Kidney epithelial cell (primary cell): ENCODE measurements at regions not wholly inside any gene's neighbourhood (a gene's known extent, or its start where the extent isn't known, plus 50 kb on each side); places are given as distances from the start of the nearest gene placed in this dataset.

Source experiments
- DNase-seq: peaks from one replicate; pipeline ENCODE4 v3.0.0-alpha.2; 2010; ENCODE audit warnings: low read depth
- H3K27me3 ChIP-seq: 2 replicates; pipeline ENCODE4 v1.6.0; 2011; ENCODE audit warnings: low read length; ENCODE audit not compliant: control insufficient read depth, insufficient read depth
- H3K36me3 ChIP-seq: 2 replicates; pipeline ENCODE4 v1.5.1; 2011; ENCODE audit warnings: low read length; ENCODE audit not compliant: control insufficient read depth, insufficient read depth
- H3K4me3 ChIP-seq: 2 replicates; pipeline ENCODE4 v1.5.1; 2011; ENCODE audit warnings: low read depth, mild to moderate bottlenecking, control low read depth, low read length
- TF ChIP-seq, protein P1 (sequence below): IDR thresholded peaks from 2 replicates; pipeline ENCODE4 v1.5.1; 2011; ENCODE audit warnings: mild to moderate bottlenecking, moderate library complexity, low read length, control low read depth, inconsistent platforms; ENCODE audit not compliant: insufficient read depth, poor library complexity, severe bottlenecking

DNA sequence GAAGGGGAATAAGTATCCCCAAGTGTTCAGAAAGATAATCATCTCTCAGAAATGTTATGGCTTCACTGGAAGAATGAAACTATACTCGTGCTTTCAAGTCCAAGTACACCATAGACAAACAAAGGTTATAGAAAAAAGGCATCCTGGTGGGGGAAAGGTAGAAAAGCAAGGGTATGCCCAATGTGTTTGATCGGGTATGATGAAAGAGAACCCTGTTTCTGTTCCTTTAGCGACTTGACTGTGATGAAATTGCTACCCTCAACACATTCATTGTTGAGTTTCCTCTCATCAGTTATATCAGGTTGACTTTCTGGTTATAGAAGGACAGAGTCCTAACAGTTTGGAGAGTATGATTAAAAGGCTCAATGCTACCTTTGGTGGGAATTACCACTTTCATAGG, 464.3 kb downstream of the GRXCR1 start:
- TF ChIP-seq, protein P1, sequence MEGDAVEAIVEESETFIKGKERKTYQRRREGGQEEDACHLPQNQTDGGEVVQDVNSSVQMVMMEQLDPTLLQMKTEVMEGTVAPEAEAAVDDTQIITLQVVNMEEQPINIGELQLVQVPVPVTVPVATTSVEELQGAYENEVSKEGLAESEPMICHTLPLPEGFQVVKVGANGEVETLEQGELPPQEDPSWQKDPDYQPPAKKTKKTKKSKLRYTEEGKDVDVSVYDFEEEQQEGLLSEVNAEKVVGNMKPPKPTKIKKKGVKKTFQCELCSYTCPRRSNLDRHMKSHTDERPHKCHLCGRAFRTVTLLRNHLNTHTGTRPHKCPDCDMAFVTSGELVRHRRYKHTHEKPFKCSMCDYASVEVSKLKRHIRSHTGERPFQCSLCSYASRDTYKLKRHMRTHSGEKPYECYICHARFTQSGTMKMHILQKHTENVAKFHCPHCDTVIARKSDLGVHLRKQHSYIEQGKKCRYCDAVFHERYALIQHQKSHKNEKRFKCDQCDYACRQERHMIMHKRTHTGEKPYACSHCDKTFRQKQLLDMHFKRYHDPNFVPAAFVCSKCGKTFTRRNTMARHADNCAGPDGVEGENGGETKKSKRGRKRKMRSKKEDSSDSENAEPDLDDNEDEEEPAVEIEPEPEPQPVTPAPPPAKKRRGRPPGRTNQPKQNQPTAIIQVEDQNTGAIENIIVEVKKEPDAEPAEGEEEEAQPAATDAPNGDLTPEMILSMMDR: no peak
- H3K36me3 ChIP-seq: no peaks in the 10 kb centered on the region
- no peak overlapping the region for H3K4me3 ChIP-seq
- H3K27me3 ChIP-seq: no peaks in the 10 kb centered on the region
- DNase-seq: no peak

DNA sequence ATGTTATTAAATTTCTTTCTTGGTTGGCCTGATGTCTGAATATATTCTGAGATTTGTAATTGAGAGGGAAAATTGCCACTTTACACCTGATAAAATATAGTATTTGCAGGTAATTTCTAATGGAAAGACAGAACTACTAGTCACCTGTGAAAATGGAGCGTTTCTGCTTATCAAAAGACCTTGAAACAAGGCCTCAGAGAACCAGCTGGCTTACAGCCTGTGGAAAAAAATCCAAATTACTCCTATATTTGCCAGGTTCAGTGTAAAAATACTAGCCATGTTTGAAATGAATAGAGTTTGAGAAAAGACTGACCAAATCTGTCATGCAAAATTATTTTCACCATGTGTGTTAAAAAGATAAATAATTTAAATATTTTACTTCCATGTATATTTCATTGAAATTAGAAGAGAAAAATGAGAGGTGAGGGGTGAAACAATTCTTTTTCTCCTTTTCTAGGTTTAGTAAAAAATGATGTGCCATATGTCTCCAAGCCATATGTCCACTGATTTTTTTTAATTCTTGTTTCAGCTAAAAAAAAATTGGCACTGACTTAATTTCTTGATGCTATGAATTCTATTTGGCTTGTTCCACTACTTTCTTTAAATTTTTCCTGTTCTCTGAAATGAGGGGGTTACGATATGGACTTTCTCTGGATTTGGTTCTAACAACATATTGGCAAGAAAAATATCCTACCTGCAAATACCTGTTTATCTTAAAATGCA, 464.9 kb downstream of the GRXCR1 start:
- no peaks in the 10 kb centered on the region for H3K36me3 ChIP-seq
- no peak overlapping the region for H3K4me3 ChIP-seq
- DNase-seq: no peak
- no peaks in the 10 kb centered on the region for H3K27me3 ChIP-seq
- TF ChIP-seq, protein P1: no peak

DNA sequence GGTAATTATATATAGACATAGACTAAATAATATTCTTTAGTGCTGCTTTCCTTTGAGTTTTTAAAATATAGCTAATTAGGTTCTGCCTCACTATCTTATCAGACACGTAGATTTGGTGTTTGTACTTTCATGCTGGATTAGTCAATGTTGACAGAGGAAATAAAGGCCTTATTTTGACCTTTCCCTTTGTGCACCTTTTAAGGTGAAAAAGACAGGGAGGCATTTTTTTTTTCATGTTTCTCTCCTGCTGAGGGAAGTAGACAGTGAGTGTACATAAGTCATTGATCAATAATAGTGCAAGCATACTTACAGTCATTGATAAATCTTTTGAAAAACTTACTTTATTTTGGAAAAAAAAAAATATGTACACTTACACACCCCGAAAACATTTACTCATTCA, 467.8 kb downstream of the GRXCR1 start:
- Histone ChIP-seq H3K36me3 (no peaks in the 10 kb centered on the region), H3K27me3 (no peaks in the 10 kb centered on the region), H3K4me3 (no peak overlapping the region)
- TF ChIP-seq, protein P1: no peak
- DNase-seq: no peak

DNA sequence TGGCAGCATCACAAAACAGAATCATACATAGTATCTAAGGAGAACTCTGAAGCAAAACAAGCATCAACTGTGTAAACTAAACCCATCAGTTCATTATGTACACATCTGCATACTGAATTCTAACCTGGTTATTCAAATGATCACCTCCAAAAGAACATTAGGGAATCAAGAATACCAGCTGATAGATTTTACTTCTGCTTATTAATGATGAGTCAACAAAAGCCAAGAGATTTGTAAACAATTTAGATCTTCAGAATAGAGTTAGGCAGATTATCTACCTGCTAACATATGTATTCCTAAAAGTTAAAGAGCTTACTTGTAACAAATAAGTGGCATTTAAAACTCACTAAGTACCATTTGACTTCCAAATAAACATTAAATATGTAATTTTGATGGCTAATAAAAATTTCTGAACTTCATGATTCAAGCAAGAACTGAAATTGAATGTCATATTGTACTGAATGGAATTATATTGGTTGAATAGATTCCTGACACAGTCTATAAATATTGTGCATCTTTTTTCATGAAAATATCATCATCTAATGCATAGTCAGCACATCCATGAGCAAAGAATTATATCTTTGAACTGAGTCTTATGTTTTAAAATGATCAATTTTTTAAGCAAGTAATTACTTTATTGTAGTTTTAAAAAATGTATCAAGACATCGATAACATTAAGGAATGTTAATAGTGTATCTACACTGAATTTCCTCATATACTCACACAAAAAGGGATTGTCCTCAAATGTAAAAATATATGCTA, 470.5 kb downstream of the GRXCR1 start:
- no peaks in the 10 kb centered on the region for H3K27me3 ChIP-seq
- H3K4me3 ChIP-seq: no peak overlapping the region
- no peak for DNase-seq
- no peaks in the 10 kb centered on the region for H3K36me3 ChIP-seq
- TF ChIP-seq, protein P1: no peak

DNA sequence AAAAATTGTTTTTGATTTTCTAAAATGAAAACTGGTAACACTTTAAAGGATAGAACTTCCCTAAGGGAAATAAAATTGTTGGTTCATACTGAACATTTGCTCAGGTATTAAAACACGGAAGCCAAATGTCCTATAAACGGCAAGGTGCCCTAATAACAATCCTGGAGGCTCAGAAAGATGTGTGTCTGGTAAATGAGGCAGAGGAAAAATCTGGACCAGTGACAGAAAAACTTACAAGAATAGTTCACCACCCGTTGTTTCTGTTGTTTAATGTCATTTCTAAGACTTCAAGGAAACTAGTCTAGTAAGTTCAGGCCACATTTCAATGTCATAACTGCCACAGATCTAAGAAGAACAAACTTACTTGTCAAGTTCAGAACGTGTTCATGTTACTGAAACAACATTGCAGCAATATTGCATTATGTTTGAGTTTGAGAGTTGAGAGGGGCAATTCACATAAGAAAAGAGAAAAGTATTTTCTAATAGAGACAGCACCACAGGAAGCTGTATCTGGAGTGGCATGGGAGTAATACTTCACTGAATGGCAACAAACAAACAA, 476.6 kb downstream of the GRXCR1 start:
- Histone ChIP-seq H3K36me3 (no peaks in the 10 kb centered on the region), H3K4me3 (no peak overlapping the region), H3K27me3 (no peaks in the 10 kb centered on the region)
- TF ChIP-seq, protein P1: no peak
- no peak for DNase-seq

DNA sequence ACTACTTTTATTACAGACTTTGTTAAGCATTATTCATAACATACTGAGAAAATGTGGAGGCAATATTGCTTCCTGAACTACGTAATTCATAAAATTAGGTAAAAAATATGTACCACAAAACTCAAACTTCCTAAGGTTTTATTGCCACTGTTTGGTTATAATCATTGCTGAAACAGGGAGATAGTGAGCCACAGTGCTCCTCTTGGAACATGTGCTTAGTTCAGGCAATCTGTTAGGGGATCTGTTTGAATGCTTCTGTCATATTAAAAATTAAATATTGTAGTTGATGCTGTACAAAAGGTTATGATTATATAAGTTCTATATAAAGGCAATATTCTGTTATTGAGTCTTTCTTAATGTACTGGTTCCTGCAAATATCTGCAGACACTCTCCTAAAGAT, 480.7 kb downstream of the GRXCR1 start:
- TF ChIP-seq, protein P1: no peak
- Histone ChIP-seq H3K27me3 (no peaks in the 10 kb centered on the region), H3K36me3 (no peaks in the 10 kb centered on the region), H3K4me3 (no peak overlapping the region)
- no peak for DNase-seq
